ENCODE measurements at regions not wholly inside any gene's neighbourhood (a gene's known extent, or its start where the extent isn't known, plus 50 kb on each side); places are given as distances from the start of the nearest gene placed in this dataset.
"Not testable (repeated sequence)": the region's sequence is repeated elsewhere in the genome, so short reads cannot be mapped to it uniquely, and the experiment has no call there.

- DNase-seq, result no peak
Measured at GRCh38 chr7:63046612-63047011, 952.0 kb upstream of the ZNF722 start.

DNA sequence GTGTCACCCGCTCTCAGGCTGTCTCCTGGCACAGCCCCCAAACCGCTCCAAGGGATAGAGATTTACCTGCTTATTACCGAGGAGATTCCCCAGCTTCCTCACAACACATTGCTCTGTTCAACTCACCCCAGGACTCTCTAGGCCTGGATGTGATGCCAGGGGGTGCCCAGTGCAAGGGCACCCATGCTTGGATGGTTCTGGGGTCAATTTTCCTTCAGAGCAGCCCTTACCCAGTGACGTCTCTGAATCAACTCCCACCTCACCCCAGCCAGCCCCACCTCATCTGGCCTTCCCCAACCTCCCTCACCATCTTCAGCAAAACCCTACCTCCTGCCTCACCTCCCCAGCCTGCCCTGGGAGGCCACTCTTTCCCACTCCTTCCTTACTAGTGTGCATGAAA lies 951.6 kb upstream of the ZNF722 start:
- DNase-seq, result no peak

DNA sequence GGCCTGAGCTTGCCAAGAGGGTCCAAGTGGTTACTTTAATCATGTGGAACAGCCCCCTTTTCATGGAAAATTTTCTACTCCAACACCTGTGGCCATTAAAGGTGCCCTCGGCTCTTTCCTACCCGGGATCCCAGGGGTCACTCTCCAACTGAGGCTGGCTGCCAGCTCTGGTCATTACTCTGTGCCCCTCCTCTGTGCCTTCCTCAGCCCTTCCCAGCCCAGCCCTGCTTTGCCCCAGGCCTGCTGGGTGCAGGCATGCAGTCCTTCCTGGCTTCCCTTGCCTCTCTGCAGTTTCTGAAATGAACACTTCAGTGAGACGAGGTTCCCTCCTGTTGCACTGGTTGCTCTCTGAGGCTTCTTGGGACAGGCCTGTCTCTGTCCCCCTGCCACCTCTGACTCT lies 951.1 kb upstream of the ZNF722 start:
- no peak for DNase-seq

DNA sequence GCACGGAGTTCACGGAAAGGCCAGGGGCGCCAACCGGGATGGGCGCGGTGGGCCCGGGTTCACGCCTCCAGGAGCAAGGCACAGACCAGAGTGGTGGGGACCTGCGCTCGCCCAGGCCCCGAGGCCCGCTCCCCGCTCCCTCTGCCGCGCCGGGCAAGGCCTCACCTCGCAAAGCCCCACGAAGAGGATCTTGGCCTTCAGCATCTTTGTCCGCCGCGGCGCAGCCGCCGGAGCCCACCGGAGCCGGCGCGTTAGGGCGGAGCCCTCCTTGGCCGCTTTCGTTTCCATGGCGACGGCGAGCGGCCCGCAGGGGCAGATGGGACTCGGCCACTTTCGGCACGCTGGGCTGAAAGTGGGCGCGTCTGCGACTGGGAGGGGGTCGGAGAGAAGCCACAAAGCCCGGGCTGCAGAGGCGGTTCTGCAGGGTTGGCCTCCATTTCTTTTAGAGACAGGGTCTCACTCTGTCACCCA lies 944.4 kb upstream of the ZNF722 start:
- DNase-seq, result no peak

DNA sequence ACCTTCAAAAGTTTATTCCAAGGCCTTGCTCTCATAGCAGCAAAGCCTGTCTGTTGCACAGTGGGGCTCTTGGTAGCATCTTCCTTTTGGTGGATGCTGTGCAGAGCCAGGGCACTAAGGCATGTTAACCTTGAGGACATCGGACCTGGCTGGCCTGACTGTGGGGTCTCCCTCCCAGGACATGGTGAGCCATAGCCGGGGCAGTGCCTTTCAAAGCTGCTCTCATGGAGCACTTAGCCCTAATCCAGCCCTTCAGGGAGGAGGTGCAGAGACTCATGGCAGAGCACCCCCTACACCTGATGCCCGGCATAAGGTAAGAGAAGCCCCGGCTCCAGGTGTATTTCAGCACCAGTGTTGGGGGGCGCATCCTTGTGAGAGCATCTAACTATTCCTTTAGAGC lies 941.4 kb upstream of the ZNF722 start:
- DNase-seq, result no peak

GRCh38 chr7:63060701-63061100 lies 937.9 kb upstream of the ZNF722 start:
- DNase-seq, result not testable (repeated sequence)

DNA sequence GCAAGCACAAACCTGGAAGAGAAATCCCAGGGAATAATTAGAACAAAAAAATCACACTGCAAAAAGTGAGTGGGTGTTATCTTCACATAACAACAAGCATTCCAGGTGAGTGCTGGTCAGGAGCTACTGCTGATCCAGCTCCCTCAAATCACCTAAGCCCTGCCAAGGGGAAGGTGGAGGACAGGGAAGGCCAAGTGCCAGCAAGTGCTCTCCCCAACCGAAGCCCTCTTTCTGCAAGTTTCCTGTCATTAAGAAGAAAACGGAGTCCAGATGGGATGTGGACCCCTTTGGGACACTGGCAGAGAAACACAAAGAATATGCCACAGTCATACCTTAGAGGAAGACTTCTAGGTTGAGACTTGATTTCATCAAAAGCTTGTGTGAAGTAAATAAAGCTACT lies 933.0 kb upstream of the ZNF722 start:
- DNase-seq, result no peak

DNA sequence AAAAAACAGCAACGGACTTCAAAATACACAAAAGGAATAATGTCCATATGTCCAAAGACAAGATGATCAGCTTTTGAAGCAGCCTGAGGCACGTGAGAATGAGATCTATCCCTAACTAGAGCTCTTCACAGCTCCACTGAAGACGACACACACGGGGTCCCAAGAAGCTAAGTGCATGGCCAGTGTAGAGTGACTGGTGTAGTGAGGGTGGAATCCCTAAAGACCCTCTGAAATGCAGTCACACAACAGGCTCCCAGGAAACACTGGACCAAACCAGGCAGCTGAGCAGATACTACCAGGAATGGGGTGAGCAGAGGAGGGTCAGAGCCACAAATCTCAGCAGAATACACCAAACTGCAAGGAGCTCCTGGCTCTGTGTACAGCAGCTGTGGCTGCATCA lies 932.4 kb upstream of the ZNF722 start:
- DNase-seq, result not testable (repeated sequence)

GRCh38 chr7:63067897-63068585 lies 930.6 kb upstream of the ZNF722 start:
- peak; percentile 5 to 45 for DNase-seq

DNA sequence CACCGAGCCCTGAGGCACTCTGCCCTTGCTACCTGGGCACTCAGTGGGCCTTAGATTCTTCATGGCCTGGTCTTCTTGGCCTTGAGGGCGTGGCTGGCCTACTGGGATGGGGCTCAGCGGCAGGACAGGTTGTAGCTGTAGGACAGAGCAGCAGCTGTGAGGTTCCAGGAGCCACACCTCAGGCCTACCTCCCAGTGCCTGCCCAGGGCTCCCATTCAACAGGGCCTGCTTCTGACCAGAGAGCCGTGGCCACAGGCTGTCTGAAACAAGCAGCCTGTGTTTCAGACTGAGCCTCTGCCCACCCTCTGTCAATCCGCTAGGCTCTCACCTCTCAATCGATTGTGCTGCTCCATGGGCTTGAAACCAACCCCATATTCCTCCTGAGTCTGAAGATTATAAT lies 928.0 kb upstream of the ZNF722 start:
- DNase-seq, result no peak

GRCh38 chr7:63071396-63071795 lies 927.3 kb upstream of the ZNF722 start:
- no peak for DNase-seq

DNA sequence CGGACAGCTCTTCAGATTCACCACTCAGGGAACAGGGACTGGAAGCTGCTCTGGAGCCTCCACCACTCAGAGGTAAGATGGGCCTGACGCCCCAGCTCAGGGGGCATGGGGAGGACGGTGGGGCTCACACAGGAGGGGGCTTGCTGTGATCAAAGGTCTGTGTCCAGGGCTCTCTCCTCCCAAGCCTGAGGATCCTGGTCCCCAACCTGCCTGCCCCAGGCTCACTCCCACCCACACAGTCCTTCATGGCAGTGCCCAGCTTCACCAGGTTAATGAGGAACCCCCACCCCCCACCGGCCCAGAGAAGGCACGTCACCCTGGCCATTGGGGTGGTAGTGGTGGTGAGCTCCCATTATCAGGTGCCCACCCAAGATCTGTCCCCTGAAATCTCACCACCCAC lies 926.7 kb upstream of the ZNF722 start:
- no peak for DNase-seq

- DNase-seq, result no peak
Measured at GRCh38 chr7:63072806-63073205, 925.8 kb upstream of the ZNF722 start.

DNA sequence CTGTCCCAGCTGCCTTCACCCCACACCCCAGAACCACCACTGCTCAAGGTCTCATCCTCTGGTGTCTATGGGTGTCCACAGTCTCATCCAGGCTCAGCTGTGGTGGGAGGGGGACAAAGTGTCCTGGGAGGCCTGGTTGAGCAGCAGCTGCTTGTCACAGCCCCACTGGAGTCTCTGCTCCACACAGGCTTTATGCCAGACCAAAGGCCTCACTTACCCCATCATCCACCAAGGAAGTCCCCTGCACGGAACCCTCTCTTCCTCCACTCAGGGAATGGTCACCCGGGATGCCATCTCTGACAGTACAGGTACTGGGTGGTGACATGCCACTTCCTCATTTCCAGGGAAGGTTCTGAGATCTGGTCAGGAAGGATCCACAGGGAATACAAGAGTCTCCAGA lies 925.4 kb upstream of the ZNF722 start:
- no peak for DNase-seq

GRCh38 chr7:63073736-63074135 lies 924.9 kb upstream of the ZNF722 start:
- DNase-seq, result no peak

DNA sequence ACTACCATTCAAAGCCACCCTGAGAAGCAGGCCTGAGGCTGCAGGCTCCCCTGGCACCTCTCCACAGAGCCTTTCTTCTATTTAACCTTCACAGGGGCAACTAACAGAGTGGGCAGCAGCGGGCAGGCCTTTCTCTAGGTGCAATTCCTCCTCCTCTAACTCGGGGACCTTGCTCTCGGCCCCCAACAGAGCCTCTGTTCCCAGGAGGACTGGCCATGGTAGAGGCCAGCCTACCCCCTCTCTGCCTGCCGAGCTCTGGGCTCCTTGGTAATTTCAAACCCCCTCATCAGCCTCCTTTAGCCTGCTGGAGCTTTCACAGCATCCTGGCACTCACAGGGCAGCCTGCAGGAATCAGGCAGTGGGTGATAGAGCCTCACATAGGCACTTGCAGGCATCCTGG lies 920.8 kb upstream of the ZNF722 start:
- no peak for DNase-seq

DNA sequence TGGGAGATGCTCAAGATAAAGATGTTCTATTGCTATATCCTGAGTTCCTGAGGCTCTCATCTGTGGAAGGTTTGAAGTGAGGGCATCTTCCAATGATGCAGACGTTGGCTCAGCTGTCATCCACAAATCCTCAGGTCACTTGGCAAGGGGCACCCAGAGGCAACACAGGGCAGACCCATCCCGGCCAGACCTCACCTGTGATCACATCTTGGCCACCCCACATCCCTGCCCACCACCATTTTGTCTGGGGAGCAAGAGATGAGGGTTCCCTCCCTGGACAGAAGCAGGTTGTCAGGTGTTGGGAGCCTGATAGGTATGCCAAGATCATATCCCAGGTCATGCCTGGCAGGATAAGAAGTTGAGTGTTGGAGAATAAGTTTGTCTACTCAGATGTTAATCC lies 918.2 kb upstream of the ZNF722 start:
- no peak for DNase-seq

- DNase-seq, result no peak
Measured at GRCh38 chr7:63080831-63081230, 917.8 kb upstream of the ZNF722 start.

DNA sequence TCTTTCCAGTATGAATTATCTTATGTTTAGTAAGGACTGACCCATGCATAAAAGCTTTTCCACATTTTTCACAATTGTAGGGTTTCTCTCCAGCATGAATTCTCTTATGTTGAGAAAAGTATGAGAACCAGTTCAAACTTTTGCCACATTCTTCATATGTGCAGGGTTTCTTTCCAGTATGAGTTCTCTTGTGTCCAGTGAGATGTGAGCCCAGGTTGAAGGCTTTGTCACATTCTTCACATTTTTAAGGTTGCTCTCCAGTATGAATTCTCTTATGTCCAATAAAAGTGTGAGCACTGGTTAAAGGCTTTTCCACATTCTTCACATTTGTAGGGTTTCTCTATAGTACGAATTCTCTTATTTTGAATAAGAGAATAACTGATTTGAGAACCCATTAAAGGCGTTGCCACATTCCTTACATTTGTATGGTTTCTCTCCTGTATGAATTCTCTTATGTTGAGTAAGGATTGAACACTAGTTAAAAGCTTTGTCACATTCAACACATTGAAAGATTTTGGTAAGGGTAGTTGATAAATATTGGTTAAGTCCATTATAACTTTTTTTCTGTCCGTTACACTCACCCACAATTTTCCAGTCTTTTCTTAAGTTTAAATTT lies 911.0 kb upstream of the ZNF722 start:
- DNase-seq, result no peak

GRCh38 chr7:63092951-63093350 lies 905.7 kb upstream of the ZNF722 start:
- no peak for DNase-seq

GRCh38 chr7:63093481-63093880 lies 905.2 kb upstream of the ZNF722 start:
- peak in 1 of 2 experiments; percentile 6 for DNase-seq

DNA sequence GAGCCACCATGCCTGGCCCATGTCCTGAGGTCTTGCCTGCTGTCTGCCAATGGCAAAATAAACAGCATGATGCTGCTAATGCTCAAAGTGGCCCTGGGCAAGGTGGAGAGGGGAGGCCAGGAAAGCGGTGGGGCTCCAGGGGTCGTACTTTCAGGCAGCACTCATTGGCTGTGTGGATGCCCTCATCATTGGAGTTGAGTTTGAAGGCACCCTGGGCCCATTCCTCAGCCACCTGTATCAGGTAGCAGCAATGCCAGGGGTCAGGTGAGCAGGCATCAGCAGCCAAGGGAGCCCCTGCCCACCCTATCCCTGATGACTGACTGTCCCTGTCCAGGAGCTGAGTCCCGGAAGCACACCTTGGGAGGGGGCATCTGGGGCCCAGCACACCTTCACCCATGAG lies 902.5 kb upstream of the ZNF722 start:
- DNase-seq, result no peak

GRCh38 chr7:63104666-63105065 lies 894.0 kb upstream of the ZNF722 start:
- DNase-seq, result no peak

- no peak for DNase-seq
Measured at GRCh38 chr7:63105978-63106377, 892.7 kb upstream of the ZNF722 start.

All from NCI-H526 (cell line).